Naive B cell (primary cell): ENCODE measurements at regions not wholly inside any gene's neighbourhood (a gene's known extent, or its start where the extent isn't known, plus 50 kb on each side); places are given as distances from the start of the nearest gene placed in this dataset.
A peak's percentile ranks its signal among the peaks of the same experiment; 100 is the strongest.

Experiments
- ATAC-seq, 2 donors: fragments of 150-1000 bp; cut with Tn5 transposase; 2 replicates each; pipeline ENCODE4 v1.10.0; 2021; ENCODE audit warnings: low read depth in 2 of 2, mild to moderate bottlenecking in 2 of 2, moderate library complexity in 2 of 2
- DNase-seq: peaks from one replicate; pipeline ENCODE4 v3.0.0; 2022
- H3K27ac Mint-ChIP-seq, 6 donors: one replicate each; pipeline ENCODE4 v1.8.0; 2020 to 2022; ENCODE audit warnings: mild to moderate bottlenecking in 6 of 6, mixed read lengths in 6 of 6, moderate library complexity in 5 of 6, inconsistent platforms in 2 of 6
- H3K27me3 Mint-ChIP-seq, 3 donors: one replicate each; pipeline ENCODE4 v1.8.0; 2021 to 2022; ENCODE audit warnings: mixed read lengths in 3 of 3, mild to moderate bottlenecking in 1 of 3
- H3K36me3 Mint-ChIP-seq, 2 donors: one replicate each; pipeline ENCODE4 v1.8.0; 2020 to 2022; ENCODE audit warnings: mixed read lengths in 2 of 2, inconsistent platforms in 1 of 2, mild to moderate bottlenecking in 1 of 2
- H3K4me1 Mint-ChIP-seq, 3 donors: one replicate each; pipeline ENCODE4 v1.8.0; 2020 to 2022; ENCODE audit warnings: mixed read lengths in 3 of 3, inconsistent platforms in 1 of 3, mild to moderate bottlenecking in 1 of 3, moderate library complexity in 1 of 3
- H3K4me3 Mint-ChIP-seq, 8 donors: one replicate each; pipeline ENCODE4 v1.8.0; 2020 to 2022; ENCODE audit warnings: mild to moderate bottlenecking in 8 of 8, mixed read lengths in 8 of 8, moderate library complexity in 8 of 8, inconsistent platforms in 2 of 8
- H3K9me3 Mint-ChIP-seq, 7 donors: one replicate each; pipeline ENCODE4 v1.8.0; 2020 to 2022; ENCODE audit warnings: mixed read lengths in 7 of 7, mild to moderate bottlenecking in 5 of 7, inconsistent platforms in 2 of 7, moderate library complexity in 1 of 7

DNA sequence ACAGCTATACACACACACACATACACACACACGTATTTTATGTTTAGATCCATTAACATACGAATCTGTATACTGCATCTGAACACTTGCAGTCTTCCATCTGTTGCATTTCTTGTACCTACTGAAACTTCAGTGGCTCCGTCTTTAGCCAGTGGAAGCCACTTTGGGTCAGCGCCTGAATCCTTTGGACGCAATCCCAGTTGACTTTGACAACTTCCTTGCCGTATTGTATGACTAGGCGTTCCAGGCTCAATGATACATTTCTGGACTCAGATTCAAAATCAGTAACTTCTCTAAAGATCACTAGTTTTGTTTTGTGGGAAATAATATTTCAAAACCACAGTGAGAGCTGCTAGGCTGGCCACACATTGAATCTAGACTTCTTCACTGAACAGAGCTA is 101.5 kb upstream of the GPC1 start:
- Mint-ChIP-seq H3K27ac (no peak overlapping the region), H3K4me1 (no peaks in the 10 kb centered on the region), H3K27me3 (peaks cover 21 to 28% (median 26%) of the 10 kb centered on the region in 3 donors), H3K36me3 (peaks cover 0 to 12% of the 10 kb centered on the region in 2 donors), H3K4me3 (no peak overlapping the region), H3K9me3 (peaks cover 15 to 35% (median 23%) of the 10 kb centered on the region in 7 donors)
- DNase-seq: no peak
- no peak for ATAC-seq

DNA sequence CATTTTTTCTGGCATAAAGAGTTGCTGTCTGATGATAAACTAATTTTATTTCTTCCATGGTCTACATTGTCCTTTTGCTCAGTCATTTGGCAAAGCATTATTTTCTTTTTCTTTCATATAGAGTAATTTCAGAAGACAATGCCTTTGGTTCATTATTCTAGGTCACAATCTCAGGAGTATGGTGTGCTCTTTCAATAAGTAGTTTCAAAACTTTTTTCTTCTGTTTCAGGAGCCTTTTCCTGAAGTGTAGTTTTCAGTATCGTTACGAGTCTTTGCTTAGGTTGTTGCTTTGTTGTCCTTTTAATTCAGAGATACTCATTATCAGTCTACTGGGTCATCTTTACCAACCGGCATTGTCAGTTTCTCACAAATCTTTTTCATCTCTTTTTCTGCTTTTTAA is 100.4 kb upstream of the GPC1 start:
- H3K4me3 Mint-ChIP-seq: no peak overlapping the region
- peaks cover 0 to 12% of the 10 kb centered on the region in 2 donors for H3K36me3 Mint-ChIP-seq
- H3K9me3 Mint-ChIP-seq: peaks cover 16 to 30% (median 21%) of the 10 kb centered on the region in 7 donors
- DNase-seq (no peak), ATAC-seq (no peak)
- H3K27ac Mint-ChIP-seq: no peak overlapping the region
- H3K4me1 Mint-ChIP-seq: no peaks in the 10 kb centered on the region
- H3K27me3 Mint-ChIP-seq: peaks cover 25 to 33% (median 25%) of the 10 kb centered on the region in 3 donors

DNA sequence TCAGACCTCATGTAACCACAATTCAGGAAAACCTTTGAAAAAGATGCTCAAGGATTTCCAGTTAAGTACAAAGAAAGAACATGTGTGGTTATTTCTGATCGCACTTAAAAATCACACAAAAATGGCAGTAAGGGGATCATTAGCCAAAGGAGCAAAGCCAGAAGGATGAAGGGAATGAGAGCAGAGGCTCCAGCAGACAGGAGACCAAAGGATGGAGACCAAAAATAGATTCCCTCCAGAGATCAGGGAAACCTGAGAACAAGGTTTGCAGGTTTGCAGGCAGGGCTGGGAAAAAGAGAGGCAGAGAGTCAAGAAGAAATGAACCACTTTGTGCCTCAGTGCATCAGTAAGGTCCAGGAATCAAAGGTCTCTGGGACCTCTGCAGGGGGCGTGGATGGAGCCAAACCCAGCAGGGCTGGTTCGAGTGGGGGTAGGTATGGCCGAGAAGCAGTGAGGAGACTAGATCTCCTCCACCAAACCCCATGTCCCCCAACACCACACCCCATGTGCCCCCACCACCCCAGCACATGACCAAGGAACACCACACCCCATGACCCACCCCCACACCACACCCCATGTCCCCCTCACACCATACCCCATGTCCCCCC is 98.5 kb upstream of the GPC1 start:
- Mint-ChIP-seq H3K4me3 (no peak overlapping the region), H3K4me1 (no peaks in the 10 kb centered on the region), H3K27ac (no peak overlapping the region), H3K9me3 (peaks cover 7 to 15% (median 9%) of the 10 kb centered on the region in 7 donors), H3K36me3 (peaks cover 0 to 9% of the 10 kb centered on the region in 2 donors), H3K27me3 (peaks cover 25 to 33% (median 25%) of the 10 kb centered on the region in 3 donors)
- ATAC-seq (no peak), DNase-seq (no peak)

DNA sequence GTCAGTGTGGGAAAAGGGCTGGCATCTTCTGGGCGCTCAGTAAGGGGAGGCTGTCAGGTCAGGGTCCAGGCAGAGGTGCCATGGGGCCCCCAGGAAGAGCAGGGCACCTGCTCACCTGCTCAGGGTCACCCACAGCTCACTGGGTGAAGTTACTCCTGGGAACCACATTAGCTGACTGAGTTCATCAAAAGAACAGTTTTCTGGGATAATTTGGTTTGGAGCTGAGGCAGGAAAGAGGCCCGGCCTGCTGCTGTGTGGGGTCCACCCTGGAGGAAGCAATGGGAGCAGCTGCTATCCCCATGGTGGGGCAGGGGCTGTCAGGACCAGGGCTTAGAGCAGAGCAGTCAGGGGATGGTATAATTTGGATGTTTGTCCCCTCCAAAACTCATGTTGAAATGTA is 97.2 kb upstream of the GPC1 start:
- Mint-ChIP-seq H3K4me1 (no peaks in the 10 kb centered on the region), H3K27me3 (peaks cover 17 to 33% (median 21%) of the 10 kb centered on the region in 3 donors), H3K36me3 (no peaks in the 10 kb centered on the region), H3K9me3 (peaks cover 0 to 3% (median 1%) of the 10 kb centered on the region in 7 donors), H3K27ac (no peak overlapping the region), H3K4me3 (no peak overlapping the region)
- ATAC-seq: no peak
- no peak for DNase-seq

DNA sequence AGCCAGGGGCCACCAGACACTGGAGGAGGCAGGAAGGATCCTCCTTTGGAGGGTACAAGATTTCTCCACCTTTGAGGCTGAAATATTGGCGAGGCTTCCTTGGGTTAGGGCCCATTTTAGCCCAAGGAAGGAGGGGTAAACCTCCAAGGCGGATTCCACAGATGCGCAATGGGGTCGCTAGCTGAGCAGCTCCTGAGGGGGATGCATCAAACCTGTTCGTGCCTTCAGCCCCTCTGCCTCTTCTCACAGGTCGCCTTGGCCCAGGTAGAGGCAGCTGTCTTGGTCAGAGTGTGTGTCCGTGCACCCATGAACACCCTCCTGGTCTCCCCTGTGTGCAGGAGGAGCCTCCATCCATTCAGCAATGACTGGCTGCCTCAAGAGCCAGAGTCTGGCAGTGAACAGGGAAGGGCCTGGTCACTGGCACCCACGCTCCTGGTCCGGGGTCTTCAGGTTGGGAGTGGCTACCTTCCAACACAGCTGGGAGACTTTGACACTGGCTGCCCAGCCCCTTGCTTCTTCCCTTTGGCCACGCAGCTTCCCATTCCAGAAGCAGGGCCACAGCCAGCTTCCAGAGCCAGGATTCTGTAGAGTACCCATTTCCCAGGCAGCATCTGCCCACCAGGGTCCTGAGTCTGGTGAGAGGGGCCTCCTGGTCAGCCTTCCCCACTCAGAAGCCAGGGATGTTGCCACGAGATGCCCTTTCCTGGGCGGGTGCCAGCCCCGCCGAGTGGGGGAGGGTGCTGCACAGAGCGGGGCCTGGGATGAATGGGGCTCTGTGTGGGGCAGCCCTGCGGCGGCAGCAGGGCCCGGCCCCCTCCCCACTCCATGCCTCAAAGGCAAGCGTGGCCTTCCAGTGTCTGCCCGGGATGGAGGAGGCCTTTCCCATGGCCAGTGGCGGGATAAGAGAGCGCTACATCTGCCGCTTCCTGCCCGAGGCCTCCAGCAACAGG is 95.8 kb upstream of the GPC1 start:
- DNase-seq (no peak), ATAC-seq (no peak)
- peaks cover 0 to 3% (median 0%) of the 10 kb centered on the region in 7 donors for H3K9me3 Mint-ChIP-seq
- no peaks in the 10 kb centered on the region for H3K4me1 Mint-ChIP-seq
- H3K27ac Mint-ChIP-seq: no peak overlapping the region
- peaks cover 17 to 33% (median 19%) of the 10 kb centered on the region in 3 donors for H3K27me3 Mint-ChIP-seq
- H3K4me3 Mint-ChIP-seq: peak overlapping the region in 1 of 8 donors; percentile 47
- H3K36me3 Mint-ChIP-seq: no peaks in the 10 kb centered on the region

DNA sequence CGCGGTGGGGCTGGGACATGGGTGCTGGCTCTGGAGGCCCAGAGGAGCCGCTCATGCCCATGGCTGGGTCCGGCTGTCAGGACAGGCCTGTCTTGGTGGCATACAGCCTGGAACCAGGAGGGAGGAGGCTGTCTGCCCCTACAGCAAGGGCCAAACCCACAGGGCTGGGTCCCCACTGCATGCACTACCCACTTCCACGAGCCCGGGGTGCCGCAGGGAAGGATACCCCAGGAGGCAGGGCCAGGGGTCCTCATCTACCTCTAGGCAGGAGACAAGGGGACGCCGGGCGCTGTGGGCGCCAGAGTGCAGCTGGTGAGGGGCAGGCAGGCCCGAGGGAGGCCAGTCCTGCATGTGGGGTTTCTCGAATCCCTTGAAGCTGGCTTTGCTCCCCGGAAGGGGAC is 95.1 kb upstream of the GPC1 start:
- H3K4me1 Mint-ChIP-seq: no peaks in the 10 kb centered on the region
- no peak overlapping the region for H3K27ac Mint-ChIP-seq
- ATAC-seq: no peak
- no peak for DNase-seq
- H3K4me3 Mint-ChIP-seq: no peak overlapping the region
- peaks cover 0 to 3% (median 0%) of the 10 kb centered on the region in 7 donors for H3K9me3 Mint-ChIP-seq
- peaks cover 17 to 33% (median 19%) of the 10 kb centered on the region in 3 donors for H3K27me3 Mint-ChIP-seq
- no peaks in the 10 kb centered on the region for H3K36me3 Mint-ChIP-seq

DNA sequence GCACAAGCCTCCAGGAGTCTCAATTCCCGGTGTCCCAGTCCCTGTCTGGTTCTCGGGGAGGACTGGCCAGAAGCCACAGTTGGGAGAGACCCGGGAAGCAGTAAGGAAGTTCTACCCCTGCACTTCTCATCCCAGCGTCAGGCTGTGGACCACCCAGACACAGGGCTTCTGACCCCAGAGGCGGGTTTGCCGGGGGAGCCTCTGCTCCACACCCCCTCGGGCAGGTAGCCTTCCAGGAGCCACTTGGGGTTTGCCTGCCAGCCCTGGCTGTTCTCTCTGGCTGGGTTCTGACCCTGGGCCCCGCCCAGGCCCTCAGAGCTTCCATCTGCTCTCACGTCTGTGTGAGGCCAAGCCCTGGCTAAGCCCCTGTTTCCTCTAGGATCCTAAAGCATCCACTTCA is 94.4 kb upstream of the GPC1 start:
- ATAC-seq (no peak), DNase-seq (no peak)
- Mint-ChIP-seq H3K27me3 (peaks cover 14 to 29% (median 16%) of the 10 kb centered on the region in 3 donors), H3K36me3 (no peaks in the 10 kb centered on the region), H3K9me3 (peaks cover 0 to 3% (median 0%) of the 10 kb centered on the region in 7 donors), H3K4me3 (no peak overlapping the region), H3K4me1 (no peaks in the 10 kb centered on the region), H3K27ac (no peak overlapping the region)

DNA sequence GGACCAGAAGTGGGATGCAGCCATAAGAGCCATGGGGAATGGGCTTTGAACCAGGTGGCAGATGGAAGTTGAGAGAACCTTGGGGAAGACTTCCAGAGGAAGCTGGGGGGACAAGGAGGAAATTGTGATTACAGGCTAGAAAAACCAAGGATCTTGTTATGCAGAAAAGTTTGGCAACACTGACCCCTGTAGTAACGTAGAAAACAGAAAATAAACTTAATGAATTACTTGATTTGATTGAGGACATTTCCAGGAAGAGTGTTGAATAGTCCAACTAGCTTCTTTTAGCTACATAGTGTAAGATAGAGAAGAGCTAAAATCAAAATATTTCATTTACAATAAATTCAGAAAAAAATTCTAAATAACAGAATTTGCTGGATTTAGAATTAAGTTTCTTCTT is 91.9 kb upstream of the GPC1 start:
- H3K4me3 Mint-ChIP-seq: no peak overlapping the region
- peaks cover 5 to 13% (median 5%) of the 10 kb centered on the region in 3 donors for H3K27me3 Mint-ChIP-seq
- H3K27ac Mint-ChIP-seq: no peak overlapping the region
- DNase-seq: no peak
- no peak for ATAC-seq
- no peaks in the 10 kb centered on the region for H3K36me3 Mint-ChIP-seq
- peaks cover 0 to 4% (median 0%) of the 10 kb centered on the region in 7 donors for H3K9me3 Mint-ChIP-seq
- H3K4me1 Mint-ChIP-seq: no peaks in the 10 kb centered on the region

DNA sequence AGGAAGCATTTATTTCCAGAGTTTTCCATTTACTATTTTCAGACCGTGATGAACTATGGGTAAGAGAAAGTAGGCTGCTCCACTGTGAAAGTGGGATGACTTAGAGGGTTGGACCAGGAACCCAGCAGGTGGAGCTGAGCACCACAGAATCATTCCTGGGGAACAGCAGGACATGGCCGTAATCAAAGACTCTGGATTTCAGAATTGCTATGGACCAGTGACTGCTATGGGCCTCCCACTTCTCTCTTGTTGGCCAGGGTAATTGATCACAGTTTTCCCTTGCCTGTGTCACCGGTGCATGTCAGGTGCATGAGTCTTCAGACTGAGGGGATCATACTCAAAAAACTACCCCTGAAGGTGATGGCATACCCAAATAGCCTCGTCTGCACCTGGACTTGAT is 90.6 kb upstream of the GPC1 start:
- Mint-ChIP-seq H3K4me1 (no peaks in the 10 kb centered on the region), H3K27ac (no peak overlapping the region), H3K9me3 (peaks cover 0 to 5% (median 0%) of the 10 kb centered on the region in 7 donors), H3K4me3 (no peak overlapping the region), H3K27me3 (peaks cover 0 to 9% (median 5%) of the 10 kb centered on the region in 3 donors), H3K36me3 (no peaks in the 10 kb centered on the region)
- ATAC-seq (no peak), DNase-seq (no peak)

DNA sequence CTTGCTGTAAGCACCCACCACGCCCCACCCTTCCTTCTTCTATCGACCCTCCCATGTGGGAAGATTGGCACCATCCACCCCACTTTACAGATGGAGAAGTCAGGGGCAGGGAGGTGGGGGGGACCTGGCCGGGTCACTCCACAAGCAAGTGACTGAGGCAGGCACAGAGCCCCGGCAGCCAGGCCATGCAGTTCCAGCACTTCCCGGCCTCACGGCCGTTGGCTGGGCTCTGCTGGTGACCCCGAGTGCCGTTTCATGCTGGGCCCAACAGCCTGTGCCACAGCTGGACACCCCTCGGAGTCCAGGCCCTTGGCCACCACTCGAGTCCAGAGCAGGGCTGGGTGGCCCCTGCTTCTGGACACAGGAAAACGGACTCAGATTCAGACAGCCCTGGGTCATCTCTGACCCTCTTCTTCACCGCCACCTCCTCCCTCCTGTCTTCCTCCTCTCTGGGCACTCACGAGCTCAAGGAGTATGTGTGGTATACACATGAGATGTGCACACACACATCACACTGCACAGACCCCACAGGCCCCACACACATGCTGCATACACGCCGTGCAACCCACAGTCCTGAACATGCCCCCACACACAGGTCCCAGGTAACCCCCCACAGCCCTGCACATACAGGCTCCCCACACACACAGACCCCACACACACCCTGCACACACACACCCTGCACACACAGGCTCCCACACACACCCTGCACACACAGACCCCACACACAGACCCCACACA is 89.3 kb upstream of the GPC1 start:
- Mint-ChIP-seq H3K27ac (no peak overlapping the region), H3K4me1 (no peaks in the 10 kb centered on the region), H3K27me3 (peaks cover 0 to 17% (median 17%) of the 10 kb centered on the region in 3 donors), H3K4me3 (no peak overlapping the region), H3K36me3 (no peaks in the 10 kb centered on the region), H3K9me3 (peaks cover 0 to 5% (median 0%) of the 10 kb centered on the region in 7 donors)
- ATAC-seq (no peak), DNase-seq (no peak)

DNA sequence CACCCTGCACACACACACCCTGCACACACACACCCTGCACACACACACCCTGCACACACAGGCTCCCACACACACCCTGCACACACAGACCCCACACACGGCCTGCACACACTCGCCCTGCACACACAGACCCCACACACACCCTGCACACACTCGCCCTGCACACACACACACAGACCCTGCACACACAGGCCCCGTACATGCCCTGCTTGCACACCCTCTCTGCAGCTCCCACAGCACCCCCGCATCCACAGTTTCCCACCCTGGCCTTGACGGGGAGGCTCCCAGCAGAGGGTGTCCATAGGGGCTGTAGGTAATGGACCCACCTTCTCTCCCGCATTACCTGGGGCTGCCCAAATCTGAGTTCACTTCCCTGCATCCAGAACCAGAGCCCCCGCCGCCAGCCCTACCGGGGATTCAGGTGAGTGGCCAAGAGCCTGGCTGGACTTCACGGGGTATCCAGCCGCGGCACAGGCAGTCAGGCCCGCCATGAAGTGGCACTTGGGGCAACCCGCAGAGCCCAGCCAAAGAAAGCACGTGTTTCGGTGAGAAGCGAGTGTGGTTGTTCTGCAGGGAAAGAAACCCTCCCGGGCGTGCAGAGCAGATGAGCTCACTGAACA is 88.6 kb upstream of the GPC1 start:
- DNase-seq (no peak), ATAC-seq (no peak)
- Mint-ChIP-seq H3K4me1 (no peaks in the 10 kb centered on the region), H3K4me3 (no peak overlapping the region), H3K9me3 (peaks cover 0 to 5% (median 0%) of the 10 kb centered on the region in 7 donors), H3K36me3 (no peaks in the 10 kb centered on the region), H3K27me3 (peaks cover 0 to 18% (median 17%) of the 10 kb centered on the region in 3 donors), H3K27ac (no peak overlapping the region)

DNA sequence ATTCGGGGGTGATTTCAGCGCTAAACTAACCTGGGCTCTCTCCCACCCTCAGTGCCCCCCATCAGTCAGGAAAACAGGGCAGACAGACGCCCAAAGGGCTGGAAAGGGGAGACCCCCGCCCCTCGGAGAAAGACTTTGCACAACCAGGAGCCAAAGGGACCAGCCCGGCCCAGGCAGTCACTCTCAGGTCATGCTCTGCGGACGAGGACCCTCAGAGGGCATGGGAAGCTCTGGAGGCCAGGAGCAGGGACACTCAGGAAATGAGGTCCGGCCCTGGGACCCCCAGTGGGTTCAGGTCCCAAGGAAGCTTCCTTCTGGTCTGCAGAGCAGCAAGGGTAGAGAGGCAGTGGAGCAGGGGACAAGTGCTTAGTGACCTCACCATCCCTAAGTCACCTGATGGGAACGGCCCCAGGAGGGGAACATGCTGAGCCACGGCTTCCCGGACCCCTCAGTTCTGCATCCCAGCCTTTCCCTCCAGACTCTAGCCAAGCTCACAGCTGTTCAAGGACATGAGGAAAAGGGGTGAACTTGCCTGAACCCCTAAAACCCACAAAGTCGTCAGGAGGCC is 88.0 kb upstream of the GPC1 start:
- peaks cover 0 to 7% (median 0%) of the 10 kb centered on the region in 7 donors for H3K9me3 Mint-ChIP-seq
- no peak for ATAC-seq
- H3K27me3 Mint-ChIP-seq: peaks cover 0 to 20% (median 18%) of the 10 kb centered on the region in 3 donors
- H3K36me3 Mint-ChIP-seq: no peaks in the 10 kb centered on the region
- no peak overlapping the region for H3K4me3 Mint-ChIP-seq
- no peak for DNase-seq
- H3K4me1 Mint-ChIP-seq: no peaks in the 10 kb centered on the region
- no peak overlapping the region for H3K27ac Mint-ChIP-seq
